Lower leg skin (tissue), 3 donors: ENCODE measurements at regions not wholly inside any gene's neighbourhood (a gene's known extent, or its start where the extent isn't known, plus 50 kb on each side); places are given as distances from the start of the nearest gene placed in this dataset.

Source experiments
- POLR2A ChIP-seq, 2 donors: fragments of 450-650 bp; IDR thresholded peaks; one replicate each; pipeline ENCODE4 v1.6.1; 2016 to 2017; ENCODE audit warnings: antibody characterized with exemption in 2 of 2, mild to moderate bottlenecking in 1 of 2, moderate library complexity in 1 of 2
- TF ChIP-seq, protein P1 (sequence below), 3 donors: fragments of 450-650 bp; IDR thresholded peaks; one replicate each; pipeline ENCODE4 v1.5.1; 2016; ENCODE audit warnings: antibody characterized with exemption in 3 of 3, mild to moderate bottlenecking in 3 of 3, moderate library complexity in 2 of 3

- TF ChIP-seq, protein P1, sequence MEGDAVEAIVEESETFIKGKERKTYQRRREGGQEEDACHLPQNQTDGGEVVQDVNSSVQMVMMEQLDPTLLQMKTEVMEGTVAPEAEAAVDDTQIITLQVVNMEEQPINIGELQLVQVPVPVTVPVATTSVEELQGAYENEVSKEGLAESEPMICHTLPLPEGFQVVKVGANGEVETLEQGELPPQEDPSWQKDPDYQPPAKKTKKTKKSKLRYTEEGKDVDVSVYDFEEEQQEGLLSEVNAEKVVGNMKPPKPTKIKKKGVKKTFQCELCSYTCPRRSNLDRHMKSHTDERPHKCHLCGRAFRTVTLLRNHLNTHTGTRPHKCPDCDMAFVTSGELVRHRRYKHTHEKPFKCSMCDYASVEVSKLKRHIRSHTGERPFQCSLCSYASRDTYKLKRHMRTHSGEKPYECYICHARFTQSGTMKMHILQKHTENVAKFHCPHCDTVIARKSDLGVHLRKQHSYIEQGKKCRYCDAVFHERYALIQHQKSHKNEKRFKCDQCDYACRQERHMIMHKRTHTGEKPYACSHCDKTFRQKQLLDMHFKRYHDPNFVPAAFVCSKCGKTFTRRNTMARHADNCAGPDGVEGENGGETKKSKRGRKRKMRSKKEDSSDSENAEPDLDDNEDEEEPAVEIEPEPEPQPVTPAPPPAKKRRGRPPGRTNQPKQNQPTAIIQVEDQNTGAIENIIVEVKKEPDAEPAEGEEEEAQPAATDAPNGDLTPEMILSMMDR (IDR thresholded peaks at IDR 0.05), result no peak
- no peak for TF ChIP-seq POLR2A (IDR thresholded peaks at IDR 0.05)
Observed at GRCh38 chr5:88393042-88393441, 124.4 kb upstream of the TMEM161B start.
